ENCODE measurements at regions not wholly inside any gene's neighbourhood (a gene's known extent, or its start where the extent isn't known, plus 50 kb on each side); places are given as distances from the start of the nearest gene placed in this dataset.

DNA sequence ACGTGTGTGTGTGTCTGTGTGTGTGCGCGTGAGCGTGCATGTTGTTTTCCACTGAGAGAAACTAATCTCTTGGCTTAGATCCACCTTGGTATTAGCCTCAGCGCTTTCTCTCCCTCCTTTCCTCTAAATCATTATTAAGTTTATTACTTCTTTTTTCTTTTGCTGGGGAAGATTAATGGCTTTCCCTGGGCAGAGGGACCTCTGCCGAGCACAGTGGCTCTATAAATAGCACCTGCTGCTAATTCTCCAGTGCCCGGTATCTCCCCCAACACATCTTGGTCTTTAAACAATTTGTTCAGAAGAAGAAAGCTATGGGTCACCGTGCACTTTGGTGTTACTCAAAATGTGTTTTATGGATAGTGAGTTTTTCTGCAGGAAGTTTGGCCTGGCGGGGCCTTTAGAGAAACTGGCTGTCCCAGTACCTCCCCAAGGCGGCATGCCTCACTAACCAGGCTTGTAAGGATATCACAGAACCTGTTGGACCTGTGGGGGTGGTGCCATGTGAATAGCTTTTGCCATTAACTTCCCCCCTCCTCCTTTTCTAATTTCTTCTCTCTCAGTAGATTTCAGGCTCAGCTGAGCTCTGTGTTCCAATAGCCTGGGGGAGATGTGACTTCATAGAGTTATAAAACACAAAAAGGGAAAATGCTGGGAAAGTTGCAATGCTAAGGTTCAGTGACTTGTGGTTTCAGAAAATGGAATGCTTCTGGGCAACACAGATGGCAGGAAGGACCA lies 70.1 kb upstream of the RAB11FIP2 start:
- TF ChIP-seq, protein P1, sequence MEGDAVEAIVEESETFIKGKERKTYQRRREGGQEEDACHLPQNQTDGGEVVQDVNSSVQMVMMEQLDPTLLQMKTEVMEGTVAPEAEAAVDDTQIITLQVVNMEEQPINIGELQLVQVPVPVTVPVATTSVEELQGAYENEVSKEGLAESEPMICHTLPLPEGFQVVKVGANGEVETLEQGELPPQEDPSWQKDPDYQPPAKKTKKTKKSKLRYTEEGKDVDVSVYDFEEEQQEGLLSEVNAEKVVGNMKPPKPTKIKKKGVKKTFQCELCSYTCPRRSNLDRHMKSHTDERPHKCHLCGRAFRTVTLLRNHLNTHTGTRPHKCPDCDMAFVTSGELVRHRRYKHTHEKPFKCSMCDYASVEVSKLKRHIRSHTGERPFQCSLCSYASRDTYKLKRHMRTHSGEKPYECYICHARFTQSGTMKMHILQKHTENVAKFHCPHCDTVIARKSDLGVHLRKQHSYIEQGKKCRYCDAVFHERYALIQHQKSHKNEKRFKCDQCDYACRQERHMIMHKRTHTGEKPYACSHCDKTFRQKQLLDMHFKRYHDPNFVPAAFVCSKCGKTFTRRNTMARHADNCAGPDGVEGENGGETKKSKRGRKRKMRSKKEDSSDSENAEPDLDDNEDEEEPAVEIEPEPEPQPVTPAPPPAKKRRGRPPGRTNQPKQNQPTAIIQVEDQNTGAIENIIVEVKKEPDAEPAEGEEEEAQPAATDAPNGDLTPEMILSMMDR (IDR thresholded peaks at IDR 0.05), result no peak
- no peak for TF ChIP-seq POLR2A (IDR thresholded peaks at IDR 0.05)
